ENCODE measurements at regions not wholly inside any gene's neighbourhood (a gene's known extent, or its start where the extent isn't known, plus 50 kb on each side); places are given as distances from the start of the nearest gene placed in this dataset.

DNA sequence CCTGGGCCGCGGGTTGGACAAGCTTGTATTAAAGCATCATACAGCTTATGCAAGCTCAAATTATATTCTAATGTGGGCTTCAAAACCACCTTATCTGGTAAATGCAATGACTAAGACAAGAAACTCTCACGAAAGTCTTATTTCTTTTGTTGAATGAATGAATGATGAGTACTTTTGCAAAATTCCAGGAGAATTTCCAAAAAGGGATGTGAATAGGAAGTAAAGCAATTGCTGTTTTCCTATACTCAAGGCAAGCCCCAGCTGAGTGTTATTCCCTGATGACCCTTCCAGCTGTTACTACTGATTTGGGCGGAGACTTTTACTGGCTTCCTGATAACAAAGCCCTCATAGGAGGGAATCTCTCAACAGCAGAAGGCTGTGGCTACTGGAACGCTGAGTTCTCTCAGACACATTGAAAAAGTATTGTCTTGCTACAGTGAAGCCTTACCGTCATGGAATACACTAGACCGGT, 162.8 kb downstream of the SREK1 start:
- DNase-seq: no peak

DNA sequence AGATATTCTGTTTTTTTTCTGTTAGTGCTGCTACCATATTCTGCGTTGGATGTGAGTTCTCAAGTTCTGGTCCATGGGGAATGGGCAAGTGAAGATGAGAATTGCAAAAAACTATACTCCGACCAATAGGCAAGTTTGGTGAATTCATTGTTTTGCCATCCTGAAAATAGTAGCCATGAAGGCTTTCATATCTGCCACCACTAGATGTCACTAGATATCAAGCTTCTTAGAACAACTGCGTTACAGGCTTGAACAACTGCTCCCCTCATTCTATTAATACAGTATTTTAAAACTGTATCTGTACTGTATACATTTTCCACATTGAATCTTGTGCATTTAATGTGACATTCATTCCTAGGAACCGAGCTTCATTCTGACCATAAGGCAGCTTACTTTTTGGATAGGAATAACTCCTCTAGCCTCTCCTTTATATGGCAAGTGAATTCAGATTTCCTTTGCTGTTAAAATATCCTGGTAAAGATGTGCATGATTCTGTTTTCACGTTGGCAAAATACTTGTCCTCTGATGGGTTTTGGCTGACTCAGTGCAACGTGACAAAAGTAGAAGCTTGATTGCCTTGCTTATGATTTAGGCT, 163.6 kb downstream of the SREK1 start:
- no peak for DNase-seq

- DNase-seq: no peak
These were observed 168.2 kb downstream of the SREK1 start for GRCh38 chr5:66312266-66312665.

DNA sequence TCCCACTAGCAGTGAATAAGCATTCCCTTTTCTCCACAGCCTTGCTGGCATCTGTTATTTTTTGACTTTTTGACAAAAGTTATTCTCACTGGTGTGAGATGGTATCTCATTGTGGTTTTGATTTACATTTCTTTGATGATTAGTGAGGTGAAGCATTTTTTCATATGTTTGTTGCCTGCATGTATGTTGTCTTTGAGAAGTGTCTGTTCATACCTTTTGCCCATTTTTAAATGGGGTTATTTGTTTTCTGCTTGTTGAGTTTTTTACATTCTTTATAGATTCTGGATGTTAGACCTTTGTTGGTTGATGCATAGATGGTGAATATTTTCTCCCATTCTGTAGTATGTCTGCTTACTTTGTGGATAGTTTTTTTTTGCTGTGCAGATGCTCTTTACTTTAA, 171.7 kb downstream of the SREK1 start:
- no peak for DNase-seq

DNA sequence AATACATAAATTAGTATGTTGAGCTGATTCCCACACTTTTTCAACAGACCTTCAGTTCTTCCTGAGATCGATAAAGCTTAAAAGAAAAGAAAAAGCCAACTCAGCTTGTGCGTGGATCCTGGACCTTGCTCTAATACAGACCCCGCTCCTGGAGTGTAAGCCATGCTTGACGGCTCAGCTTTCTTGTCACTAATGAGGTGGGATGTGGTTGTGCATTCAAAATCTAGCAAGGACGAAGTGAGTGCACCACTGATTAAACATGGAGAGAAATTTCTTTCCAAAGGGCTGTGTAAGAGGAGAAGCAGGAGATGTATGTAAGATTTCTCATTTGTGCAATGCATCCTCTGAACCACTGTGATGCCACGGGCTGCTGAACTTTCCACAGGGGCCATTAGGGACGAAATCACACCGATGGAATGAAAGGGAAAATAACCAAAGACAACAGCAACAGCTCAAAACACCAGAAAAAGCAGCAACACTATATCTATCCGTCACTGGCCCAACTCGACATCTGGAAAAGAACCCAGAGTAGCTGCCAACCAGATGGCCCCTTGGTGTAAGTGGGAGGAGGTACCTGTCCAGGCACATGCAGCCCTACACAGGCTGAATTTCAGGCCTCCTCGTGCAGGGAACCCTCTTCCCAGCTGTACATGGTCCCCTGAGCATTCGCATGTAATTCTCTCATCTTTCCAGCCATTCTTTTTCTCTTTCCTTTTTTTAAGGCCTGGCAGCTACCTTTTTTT, 178.9 kb downstream of the SREK1 start:
- DNase-seq: no peak

DNA sequence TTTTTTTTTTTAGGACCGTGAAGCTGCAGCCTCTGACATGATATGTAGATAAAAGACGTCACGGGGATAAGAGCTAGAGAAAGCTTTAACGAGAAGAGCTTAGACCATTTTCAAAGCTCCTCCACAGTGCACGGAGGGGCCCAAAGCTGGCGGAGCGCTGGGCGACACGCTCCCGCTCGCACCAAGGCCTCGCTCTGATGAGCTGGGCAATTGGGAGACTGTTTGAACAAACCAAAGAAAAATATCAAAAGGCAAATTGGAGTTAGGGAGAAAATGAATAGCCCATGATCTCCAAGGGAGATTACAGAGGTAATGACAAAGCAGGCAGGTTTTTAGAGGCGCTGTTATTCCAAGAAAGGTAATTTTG, 179.4 kb downstream of the SREK1 start:
- no peak for DNase-seq

GRCh38 chr5:66324357-66324756, 180.3 kb downstream of the SREK1 start:
- DNase-seq: no peak

DNA sequence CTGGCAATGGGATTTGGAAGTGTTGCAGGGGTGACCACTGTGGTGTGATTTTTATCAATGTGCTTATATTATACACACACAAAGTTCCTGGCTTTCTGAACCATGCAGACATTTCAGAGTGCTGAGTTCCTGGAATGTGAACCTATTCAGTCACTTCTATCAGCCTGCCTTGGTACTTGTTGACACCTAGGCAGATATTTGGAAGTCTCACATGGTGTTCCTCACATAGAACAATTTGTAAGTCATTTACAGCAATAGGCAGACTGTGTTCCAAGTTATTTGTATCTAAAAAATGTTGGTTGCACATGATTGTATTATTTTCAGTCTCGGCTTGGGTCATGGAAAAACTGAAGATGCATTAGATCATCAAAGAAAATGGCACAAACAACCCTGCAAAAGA, 182.2 kb downstream of the SREK1 start:
- no peak for DNase-seq

DNA sequence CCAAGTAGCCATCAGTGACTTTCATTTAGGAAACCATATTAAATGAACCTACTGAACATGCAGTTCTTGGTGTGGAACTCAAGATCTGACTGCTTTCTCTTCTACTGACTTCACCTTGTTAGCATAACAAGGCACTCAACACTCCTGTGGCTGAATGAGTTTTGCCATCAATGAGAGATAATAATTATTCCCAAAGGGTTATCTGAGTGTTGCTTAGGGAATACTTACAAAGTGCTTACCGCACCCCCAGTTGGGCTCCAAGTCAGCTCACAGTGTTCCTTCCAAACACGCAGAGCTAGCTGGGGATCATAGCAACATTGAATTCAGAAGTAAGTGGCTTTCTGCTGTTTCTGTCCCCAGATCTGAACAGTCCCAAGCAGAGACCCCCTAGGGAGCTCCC, 182.9 kb downstream of the SREK1 start:
- DNase-seq: no peak

GRCh38 chr5:66329078-66329477, 185.0 kb downstream of the SREK1 start:
- DNase-seq: peak in 1 of 2 experiments; percentile 30

DNA sequence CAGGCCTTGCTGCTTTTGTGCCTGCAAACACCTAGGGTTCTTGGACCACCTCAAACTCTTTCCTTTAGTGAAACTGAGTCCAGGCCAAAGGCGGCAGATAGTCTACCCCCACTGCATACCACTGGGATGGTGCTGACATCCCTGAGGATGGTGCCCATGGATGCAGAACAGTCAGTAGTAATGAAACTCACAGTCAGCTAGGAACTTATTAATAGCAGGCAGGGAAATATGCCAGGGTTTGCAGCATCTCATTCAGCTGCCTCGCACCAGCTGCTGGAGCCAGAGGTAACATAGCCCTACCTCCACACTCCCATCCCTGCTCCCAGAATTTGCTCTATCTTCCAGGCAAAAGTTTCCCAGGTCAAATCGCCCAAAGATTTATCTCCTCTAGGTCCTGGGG, 189.1 kb downstream of the SREK1 start:
- no peak for DNase-seq

- DNase-seq: no peak
These were observed 193.6 kb downstream of the SREK1 start for GRCh38 chr5:66337626-66338226.

DNA sequence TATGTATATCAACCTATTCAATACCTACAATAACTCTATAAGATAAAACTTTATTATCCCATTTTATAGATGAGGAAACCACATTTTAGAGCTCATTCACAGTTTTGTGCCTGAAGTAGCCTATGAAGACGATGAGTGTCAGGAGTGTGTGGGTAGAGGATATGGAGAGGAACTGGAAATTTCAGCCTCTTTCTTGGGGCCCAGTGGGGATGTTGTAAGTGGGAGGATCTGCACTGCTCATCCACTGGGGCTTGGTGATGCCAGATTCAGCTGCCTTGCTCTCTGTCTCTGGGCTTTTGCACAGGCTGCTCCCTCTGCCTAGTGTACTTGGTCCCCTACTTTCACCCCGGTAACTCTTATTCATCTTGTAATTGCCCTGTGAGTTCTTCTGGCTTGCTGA, 194.7 kb downstream of the SREK1 start:
- DNase-seq: no peak

DNA sequence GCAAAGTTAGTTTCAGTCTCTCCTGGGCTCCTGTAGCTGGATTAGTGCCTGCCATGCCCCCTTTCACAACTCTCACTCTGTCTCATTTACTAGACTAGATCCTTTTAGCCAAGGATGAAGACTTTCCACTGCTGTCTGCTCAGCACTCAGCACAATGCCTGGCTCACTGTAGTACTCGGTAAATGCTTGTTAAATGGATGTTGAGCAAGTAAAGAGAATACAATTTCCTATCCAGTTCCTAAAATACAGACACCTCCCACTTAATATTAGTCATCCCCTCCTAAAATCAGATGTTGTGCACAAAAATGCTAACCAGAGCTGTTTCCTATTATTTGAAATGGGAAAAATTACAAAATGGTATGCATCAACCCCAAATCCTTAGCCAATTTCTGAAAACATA, 195.8 kb downstream of the SREK1 start:
- DNase-seq: no peak

DNA sequence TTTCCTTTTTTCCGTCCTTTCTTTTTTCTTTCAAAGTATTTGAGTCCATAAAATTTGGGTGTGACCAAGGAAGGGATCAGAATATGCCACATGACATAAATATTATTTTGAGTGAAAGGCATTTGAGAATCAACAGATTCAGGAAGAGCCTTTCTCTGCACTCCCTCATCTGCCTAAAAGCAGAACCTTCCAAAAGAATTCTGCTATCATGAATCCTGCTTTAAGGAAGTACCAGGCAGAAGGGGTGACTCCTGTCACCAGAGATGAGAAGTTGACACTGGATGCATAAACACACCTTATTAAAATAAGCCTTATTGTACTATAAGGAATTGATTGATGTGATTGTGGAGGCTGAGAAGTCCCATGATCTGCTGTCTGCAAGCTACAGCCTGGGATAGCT, 196.7 kb downstream of the SREK1 start:
- DNase-seq: no peak

DNA sequence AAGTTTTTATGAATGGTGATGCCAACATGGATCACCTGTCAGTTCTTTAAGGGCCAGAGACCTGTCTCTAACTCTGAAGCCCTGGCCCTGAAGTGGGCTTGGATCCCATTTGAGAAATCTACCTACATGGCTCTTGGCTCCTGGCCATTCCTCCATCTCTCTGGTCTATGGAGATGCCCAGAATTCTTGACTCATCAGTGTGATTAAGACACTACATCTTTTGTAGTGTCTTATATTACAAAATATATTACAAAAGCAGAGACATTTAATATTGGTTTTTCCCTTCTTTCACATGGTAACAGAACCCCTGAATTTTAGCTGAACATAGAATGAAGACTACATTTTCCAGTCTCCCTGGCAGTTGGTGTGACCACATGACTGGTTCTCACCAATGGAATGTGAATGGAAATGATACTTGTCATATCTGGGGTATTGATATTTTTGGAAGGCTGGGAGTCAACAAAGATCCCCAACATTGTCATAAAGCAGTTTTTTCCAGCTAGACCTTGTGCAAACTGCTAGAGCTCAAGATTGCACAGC, 198.3 kb downstream of the SREK1 start:
- no peak for DNase-seq

GRCh38 chr5:66343370-66344071, 199.4 kb downstream of the SREK1 start:
- no peak for DNase-seq

DNA sequence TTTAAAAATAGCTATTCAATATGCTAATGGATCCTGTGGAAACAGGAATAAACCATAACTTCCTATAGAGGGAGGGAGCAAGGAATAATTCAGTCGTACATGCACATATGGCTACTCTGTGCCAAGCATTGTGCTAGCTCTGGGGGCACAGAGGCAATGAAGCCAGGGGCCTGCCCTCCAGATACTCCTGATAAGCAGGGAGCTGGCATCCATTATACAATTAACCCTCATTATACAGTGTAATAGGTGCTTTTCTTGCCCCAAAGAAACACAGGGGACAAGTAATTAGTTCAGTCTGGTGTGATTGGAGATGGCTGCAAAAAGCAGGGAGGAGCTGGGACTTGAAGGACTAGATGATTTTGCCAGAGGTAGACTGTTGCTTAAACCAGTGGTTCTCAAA, 200.4 kb downstream of the SREK1 start:
- DNase-seq: no peak

GRCh38 chr5:66345281-66345680, 201.2 kb downstream of the SREK1 start:
- DNase-seq: no peak

- no peak for DNase-seq
These were observed 202.8 kb downstream of the SREK1 start for GRCh38 chr5:66346869-66347268.

DNA sequence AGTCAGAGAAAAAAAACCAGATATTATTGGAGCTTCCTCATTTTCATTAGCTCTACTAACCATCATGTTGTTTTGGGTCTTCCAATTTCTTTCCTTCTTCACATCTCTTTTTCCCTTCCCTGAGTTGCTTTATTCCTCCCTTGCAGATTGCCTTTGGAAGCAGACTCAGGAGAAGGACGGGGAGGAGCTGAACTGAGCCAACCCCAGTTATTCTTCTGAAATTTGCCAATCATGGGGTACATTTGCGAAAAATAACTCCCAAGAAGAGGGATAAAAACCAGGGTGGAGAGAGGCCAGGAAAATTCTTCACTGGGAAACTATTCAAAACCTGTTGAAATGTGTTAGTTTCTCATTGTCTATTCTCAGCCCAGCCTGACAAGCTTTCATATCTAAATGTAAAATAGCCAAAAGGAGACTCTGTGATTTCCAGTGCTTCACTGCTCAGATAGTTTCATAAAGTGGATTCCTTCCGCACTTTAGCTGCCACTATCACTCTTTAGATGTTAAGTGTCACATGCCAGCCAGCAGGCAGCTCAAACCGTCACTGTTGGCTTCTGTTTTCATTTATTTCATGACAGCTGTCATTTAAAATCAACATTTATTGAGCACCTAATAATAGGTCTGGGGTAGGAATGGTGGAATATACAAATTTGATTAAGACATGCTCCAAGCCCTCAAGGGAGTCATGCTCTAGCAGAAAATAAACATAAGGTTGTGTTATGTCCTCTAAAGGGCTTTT, 204.5 kb downstream of the SREK1 start:
- DNase-seq: no peak

DNA sequence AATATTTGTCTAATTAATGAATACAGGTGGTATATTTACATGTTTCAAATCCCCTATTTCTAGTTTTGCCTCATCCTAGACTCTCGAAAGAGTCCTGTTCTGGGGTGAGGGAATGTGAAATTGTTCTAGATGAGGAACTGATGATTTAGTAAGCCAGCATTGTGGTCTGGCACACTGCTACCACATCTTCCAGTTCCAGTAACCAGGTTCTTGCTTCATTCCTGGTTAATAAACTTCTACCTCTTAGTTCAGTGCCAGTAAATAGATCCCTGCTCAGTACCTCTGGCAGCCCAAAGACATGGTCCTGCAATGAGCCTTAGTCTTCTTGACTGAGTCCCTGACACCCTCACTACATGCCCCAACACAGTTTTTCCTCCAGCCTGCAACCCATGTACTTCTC, 207.7 kb downstream of the SREK1 start:
- DNase-seq: no peak

DNA sequence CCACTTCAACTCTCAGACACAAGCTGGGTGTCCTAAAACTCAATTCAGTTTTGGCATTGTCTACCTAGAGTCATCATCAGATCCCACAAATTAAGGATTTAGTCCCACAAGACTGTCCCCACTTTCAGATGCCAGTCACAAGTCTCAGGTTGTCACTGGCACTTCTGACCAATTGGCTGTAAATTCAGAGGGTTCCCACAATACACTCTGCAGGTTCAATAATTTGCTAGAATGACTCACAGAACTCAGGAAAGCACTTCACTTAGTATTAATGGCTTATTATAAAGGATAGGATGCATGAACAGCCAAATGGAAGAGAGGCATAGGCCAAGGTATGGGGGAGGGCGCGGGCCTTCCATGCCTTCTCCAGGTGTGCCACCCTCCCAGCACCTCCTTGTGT, 209.1 kb downstream of the SREK1 start:
- no peak for DNase-seq

Measured in activated T-cell treated with anti-CD3 and anti-CD28 coated beads, Interleukin-2, amount 50 U/mL, for 48 hours (primary cell).